Erythroblast (primary cell): ENCODE measurements at regions not wholly inside any gene's neighbourhood (a gene's known extent, or its start where the extent isn't known, plus 50 kb on each side); places are given as distances from the start of the nearest gene placed in this dataset.

ENCODE experiments used
- GATA1 ChIP-seq: IDR thresholded peaks from 2 replicates; pipeline ENCODE4 v1.6.1; 2011; ENCODE audit warnings: low read depth, mild to moderate bottlenecking, control low read depth, low read length, moderate library complexity
- POLR2A ChIP-seq: IDR thresholded peaks from 2 replicates; pipeline ENCODE4 v1.6.1; 2011; ENCODE audit warnings: mild to moderate bottlenecking, low read length

- TF ChIP-seq POLR2A (no peak), GATA1 (no peak)
Observed at GRCh38 chr10:3693698-3694080, 91.3 kb downstream of the KLF6 start.
